ENCODE measurements at regions not wholly inside any gene's neighbourhood (a gene's known extent, or its start where the extent isn't known, plus 50 kb on each side); places are given as distances from the start of the nearest gene placed in this dataset.

DNA sequence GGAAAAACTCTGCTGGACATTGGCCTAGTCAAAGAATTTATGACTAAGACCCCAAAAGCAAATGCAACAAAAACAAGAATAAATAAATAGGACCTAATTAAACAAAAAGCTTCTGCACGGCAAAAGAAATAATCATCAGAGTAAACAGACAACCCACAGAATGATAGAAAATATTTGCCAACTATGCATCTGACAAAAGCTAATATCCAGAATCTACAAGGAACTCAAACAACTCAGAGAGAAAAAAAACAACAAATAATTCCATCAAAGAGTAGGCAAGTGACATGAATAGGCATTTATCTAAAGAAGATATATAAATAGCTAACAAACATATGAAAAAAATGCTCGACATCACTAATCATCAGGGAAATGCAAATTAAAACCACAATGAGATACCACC lies 91.2 kb upstream of the PALMD start:
- H3K27ac Mint-ChIP-seq, result no peak overlapping the region
- H3K36me3 Mint-ChIP-seq (ENCODE audit: low read depth), result no peaks in the 10 kb centered on the region
- peaks cover 20% of the 10 kb centered on the region for H3K27me3 Mint-ChIP-seq
- Histone ChIP-seq H3K4me1 (ENCODE audit: insufficient read depth, low read length) (no peaks in the 10 kb centered on the region), H3K27ac (ENCODE audit: low read depth in 1 of 2, low read length in 2 of 2) (no peak overlapping the region), H3K27me3 (ENCODE audit: control insufficient read depth in 1 of 2, insufficient read depth in 2 of 2, low read length in 2 of 2) (peaks cover 0 to 3% of the 10 kb centered on the region in 2 experiments), H3K36me3 (ENCODE audit: insufficient read depth, low read length) (no peaks in the 10 kb centered on the region), H3K4me3 (ENCODE audit: low read length) (no peak overlapping the region), H3K9me3 (ENCODE audit: control insufficient read depth in 1 of 2, insufficient read depth in 1 of 2, low read length in 2 of 2) (no peaks in the 10 kb centered on the region)
- no peak for DNase-seq
- no peaks in the 10 kb centered on the region for H3K9me3 Mint-ChIP-seq
- TF ChIP-seq, protein P1, sequence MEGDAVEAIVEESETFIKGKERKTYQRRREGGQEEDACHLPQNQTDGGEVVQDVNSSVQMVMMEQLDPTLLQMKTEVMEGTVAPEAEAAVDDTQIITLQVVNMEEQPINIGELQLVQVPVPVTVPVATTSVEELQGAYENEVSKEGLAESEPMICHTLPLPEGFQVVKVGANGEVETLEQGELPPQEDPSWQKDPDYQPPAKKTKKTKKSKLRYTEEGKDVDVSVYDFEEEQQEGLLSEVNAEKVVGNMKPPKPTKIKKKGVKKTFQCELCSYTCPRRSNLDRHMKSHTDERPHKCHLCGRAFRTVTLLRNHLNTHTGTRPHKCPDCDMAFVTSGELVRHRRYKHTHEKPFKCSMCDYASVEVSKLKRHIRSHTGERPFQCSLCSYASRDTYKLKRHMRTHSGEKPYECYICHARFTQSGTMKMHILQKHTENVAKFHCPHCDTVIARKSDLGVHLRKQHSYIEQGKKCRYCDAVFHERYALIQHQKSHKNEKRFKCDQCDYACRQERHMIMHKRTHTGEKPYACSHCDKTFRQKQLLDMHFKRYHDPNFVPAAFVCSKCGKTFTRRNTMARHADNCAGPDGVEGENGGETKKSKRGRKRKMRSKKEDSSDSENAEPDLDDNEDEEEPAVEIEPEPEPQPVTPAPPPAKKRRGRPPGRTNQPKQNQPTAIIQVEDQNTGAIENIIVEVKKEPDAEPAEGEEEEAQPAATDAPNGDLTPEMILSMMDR (IDR thresholded peaks at IDR 0.05), result no peak
- no peak overlapping the region for H3K4me3 Mint-ChIP-seq
- H3K4me1 Mint-ChIP-seq (ENCODE audit: low read depth), result no peaks in the 10 kb centered on the region
- intact Hi-C loops (cut with DNase I, micrococcal nuclease), result no loop called here
- CTCF ChIA-PET, result no interaction called here
- ATAC-seq (ENCODE audit: poor library complexity), result no peak
- POLR2A ChIA-PET, result no interaction called here

DNA sequence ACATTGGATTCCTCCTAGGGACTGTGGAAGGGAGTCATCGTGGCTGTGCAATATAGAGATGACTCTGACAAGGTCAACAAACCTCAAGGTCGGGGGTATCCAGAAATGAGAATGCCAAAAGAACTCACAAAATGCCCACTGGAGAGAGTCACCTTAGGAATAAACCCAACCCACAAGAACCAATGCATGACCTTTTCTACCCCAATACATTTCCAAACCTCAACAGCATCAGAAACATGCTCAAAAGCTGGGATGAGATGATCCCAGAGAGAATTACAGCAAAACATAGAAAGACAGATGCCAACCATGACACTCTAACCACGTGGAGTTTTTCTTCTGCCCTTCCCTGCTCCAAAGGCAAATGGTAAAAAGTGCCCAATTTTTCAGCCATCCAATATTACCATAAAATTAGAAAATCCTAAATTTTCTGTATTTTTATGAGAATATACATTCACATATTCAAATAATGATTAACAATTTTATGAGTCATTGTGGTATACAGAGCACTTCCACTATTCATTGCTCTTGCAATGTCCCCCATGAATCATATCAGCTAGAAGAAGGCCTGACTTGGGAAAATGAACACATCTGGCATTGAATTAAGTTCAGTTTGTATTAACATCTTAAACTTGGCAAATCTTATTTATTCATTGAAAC lies 88.2 kb upstream of the PALMD start:
- Mint-ChIP-seq H3K27me3 (peaks cover 6% of the 10 kb centered on the region), H3K4me3 (no peak overlapping the region), H3K27ac (no peak overlapping the region), H3K9me3 (no peaks in the 10 kb centered on the region), H3K4me1 (ENCODE audit: low read depth) (no peaks in the 10 kb centered on the region), H3K36me3 (ENCODE audit: low read depth) (no peaks in the 10 kb centered on the region)
- H3K27ac ChIP-seq (ENCODE audit: low read depth in 1 of 2, low read length in 2 of 2), result no peak overlapping the region
- no peaks in the 10 kb centered on the region for H3K36me3 ChIP-seq (ENCODE audit: insufficient read depth, low read length)
- intact Hi-C loops (cut with DNase I, micrococcal nuclease), result no loop called here
- no peak for DNase-seq
- H3K27me3 ChIP-seq (ENCODE audit: control insufficient read depth in 1 of 2, insufficient read depth in 2 of 2, low read length in 2 of 2), result no peaks in the 10 kb centered on the region
- ATAC-seq (ENCODE audit: poor library complexity), result no peak
- H3K4me1 ChIP-seq (ENCODE audit: insufficient read depth, low read length), result no peaks in the 10 kb centered on the region
- H3K9me3 ChIP-seq (ENCODE audit: control insufficient read depth in 1 of 2, insufficient read depth in 1 of 2, low read length in 2 of 2), result peaks cover 0 to 7% of the 10 kb centered on the region in 2 experiments
- TF ChIP-seq, protein P1 (IDR thresholded peaks at IDR 0.05), result no peak
- POLR2A ChIA-PET, result no interaction called here
- H3K4me3 ChIP-seq (ENCODE audit: low read length), result no peak overlapping the region
- CTCF ChIA-PET, result no interaction called here

DNA sequence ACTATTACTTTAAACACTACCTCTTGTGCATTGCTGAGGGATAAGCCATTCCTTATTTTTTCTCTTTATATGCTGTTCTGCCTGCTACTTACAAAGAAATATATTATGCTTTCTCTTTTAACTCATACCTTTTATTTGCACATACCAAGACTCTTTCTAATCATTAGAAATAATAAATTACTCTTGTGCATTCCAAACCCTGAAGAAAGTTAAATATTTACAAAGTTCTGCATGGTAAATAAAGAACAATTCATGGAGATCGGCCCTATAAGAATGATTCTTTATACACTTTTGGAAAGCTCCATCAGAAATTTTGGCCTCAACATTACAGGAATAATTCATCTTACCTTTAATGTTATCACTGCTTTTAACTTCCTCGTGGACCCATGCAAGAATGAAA lies 86.7 kb upstream of the PALMD start:
- Histone ChIP-seq H3K9me3 (ENCODE audit: control insufficient read depth in 1 of 2, insufficient read depth in 1 of 2, low read length in 2 of 2) (peaks cover 0 to 7% of the 10 kb centered on the region in 2 experiments), H3K27me3 (ENCODE audit: control insufficient read depth in 1 of 2, insufficient read depth in 2 of 2, low read length in 2 of 2) (no peaks in the 10 kb centered on the region), H3K4me3 (ENCODE audit: low read length) (no peak overlapping the region), H3K27ac (ENCODE audit: low read depth in 1 of 2, low read length in 2 of 2) (no peak overlapping the region), H3K36me3 (ENCODE audit: insufficient read depth, low read length) (no peaks in the 10 kb centered on the region), H3K4me1 (ENCODE audit: insufficient read depth, low read length) (no peaks in the 10 kb centered on the region)
- Mint-ChIP-seq H3K36me3 (ENCODE audit: low read depth) (no peaks in the 10 kb centered on the region), H3K27me3 (peaks cover 6% of the 10 kb centered on the region), H3K27ac (no peak overlapping the region), H3K9me3 (peaks cover 3% of the 10 kb centered on the region), H3K4me1 (ENCODE audit: low read depth) (no peaks in the 10 kb centered on the region), H3K4me3 (no peak overlapping the region)
- CTCF ChIA-PET, result no interaction called here
- DNase-seq (no peak), ATAC-seq (ENCODE audit: poor library complexity) (no peak)
- intact Hi-C loops (cut with DNase I, micrococcal nuclease), result no loop called here
- POLR2A ChIA-PET, result no interaction called here
- TF ChIP-seq, protein P1 (IDR thresholded peaks at IDR 0.05), result no peak

Measured in CD4-positive, alpha-beta T cell (primary cell).